Suppressor macrophage treated with lipopolysaccharide for 4 hours (primary cell): ENCODE measurements at regions not wholly inside any gene's neighbourhood (a gene's known extent, or its start where the extent isn't known, plus 50 kb on each side); places are given as distances from the start of the nearest gene placed in this dataset.
"Not testable (repeated sequence)": the region's sequence is repeated elsewhere in the genome, so short reads cannot be mapped to it uniquely, and the experiment has no call there.

ENCODE experiments used
- DNase-seq: peaks from one replicate; pipeline ENCODE4 v3.0.0-alpha.2; 2020

DNA sequence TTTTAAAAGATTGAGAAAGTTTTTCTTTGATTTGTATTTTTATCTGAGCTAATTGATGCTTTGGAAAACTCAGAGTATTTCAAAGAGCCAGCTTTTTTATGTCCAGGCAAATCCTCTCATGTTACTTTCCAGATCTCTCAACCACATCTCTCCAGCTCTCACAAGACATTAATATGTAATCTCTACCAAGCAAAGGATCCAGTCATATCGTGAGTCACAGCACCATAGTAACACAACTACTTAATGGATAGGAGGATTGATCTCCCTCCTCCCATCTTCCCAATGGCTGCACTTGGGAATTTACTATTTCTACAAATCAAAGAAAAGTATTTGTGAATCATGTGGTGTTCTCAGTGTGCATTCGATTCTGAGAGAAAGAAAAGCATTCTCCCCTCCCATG lies 63.3 kb downstream of the POU4F1 start:
- DNase-seq: no peak

DNA sequence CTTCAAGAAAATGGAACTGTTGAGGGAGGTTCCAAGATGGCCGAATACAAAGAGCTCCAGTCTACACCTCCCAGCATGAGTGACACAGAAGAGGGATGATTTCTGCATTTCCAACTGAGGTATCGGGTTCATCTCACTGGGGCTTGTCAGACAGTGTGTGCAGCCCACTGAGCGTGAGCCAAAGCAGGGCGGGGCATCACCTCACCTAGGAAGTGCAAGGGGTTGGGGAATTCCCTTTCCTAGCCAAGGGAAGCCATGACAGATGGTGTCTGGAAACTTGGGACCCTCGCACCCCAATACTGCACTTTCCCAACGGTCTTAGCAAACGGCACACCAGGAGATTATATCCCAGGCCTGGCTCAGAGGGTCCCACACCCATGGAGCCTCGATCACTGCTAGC lies 77.3 kb downstream of the POU4F1 start:
- not testable (repeated sequence) for DNase-seq

DNA sequence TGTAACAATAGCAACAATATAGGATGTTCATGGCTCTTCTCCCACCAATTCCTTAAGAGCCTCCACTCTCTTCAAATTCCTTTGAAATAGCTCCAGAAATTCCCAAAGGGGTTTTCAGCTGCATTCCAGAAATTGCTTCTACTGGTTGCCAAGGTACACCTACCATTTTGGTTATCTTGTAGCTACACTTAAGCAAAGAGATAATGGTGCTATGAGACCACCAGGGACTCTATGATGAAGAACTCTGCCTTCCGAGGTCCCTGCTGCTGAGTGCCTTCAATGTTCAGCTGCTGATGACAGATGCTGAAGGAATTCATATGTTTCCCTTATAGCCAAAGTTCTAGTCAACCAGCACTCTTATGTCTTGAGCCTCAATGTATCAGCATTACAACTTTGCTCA lies 78.4 kb downstream of the POU4F1 start:
- no peak for DNase-seq

DNA sequence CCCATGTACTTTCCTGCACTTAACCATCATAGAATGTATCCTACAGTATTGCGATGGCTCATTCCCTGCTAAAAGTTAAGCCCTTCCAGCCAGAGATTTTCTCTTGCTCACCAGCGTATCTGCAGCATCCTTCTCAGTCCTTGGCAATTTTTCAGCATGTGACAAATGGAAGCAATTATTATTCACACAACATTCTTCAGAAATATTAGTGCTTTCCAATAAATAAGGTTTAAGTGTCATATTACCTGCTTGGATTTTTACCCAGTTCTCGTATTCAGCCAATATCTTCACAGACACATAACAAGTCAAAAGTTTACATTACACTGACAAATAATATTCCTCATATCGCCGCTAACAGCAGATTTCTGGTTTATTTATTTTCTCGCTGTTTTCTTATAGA lies 82.3 kb downstream of the POU4F1 start:
- no peak for DNase-seq

DNA sequence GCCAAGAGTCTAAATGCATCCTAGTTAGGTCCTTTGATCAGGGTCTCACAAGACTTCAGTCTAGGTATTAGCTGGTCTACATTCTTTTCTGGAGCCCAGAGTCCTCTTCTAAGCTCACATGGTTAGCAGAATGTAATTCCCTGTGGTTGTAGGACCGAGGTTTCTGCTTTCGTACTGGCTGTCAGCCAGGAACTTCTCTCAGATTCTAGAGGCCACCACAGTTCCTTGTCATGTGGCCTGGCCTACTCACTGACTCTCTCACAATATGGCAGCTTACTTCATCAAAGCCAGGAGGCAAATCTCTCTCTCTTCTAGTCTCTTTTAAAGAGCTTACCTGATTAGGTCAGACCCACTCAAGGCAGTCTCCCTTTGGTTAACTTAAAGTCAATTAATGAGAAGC lies 82.9 kb downstream of the POU4F1 start:
- DNase-seq: no peak

DNA sequence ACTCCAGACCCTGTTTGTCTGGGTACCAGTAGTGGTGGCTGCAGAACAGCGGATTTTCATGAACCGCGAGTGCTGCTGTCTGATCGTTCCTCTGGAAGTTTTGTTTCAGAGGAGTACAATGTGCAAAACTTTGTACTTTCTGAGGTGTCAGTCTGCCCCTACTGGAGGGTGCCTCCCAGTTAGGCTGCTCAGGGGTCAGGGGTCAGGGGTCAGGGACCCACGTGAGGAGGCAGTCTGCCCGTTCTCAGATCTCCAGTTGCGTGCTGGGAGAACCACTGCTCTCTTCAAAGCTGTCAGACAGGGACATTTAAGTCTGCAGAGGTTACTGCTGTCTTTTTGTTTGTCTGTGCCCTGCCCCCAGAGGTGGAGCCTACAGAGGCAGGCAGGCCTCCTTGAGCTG lies 84.9 kb downstream of the POU4F1 start:
- not testable (repeated sequence) for DNase-seq

DNA sequence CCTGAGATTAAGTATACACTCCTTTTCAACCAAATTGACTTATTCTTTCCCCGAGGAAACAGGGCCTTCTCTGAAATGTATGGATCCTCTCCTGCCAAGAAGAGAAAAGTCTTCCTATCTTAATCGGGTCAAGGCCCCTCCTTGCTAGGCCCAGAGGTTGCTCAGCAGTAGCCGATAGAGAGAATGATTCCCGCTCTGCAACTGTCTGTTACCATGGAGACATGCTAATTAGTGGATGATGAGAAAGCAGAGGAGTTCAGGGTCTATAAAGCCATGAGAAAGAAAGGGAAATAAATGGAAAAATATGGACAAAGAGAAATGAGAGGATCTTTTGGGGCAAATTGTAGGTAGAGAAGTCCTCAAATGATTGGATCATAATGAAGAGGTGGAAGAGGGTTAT lies 103.5 kb downstream of the POU4F1 start:
- DNase-seq: no peak

DNA sequence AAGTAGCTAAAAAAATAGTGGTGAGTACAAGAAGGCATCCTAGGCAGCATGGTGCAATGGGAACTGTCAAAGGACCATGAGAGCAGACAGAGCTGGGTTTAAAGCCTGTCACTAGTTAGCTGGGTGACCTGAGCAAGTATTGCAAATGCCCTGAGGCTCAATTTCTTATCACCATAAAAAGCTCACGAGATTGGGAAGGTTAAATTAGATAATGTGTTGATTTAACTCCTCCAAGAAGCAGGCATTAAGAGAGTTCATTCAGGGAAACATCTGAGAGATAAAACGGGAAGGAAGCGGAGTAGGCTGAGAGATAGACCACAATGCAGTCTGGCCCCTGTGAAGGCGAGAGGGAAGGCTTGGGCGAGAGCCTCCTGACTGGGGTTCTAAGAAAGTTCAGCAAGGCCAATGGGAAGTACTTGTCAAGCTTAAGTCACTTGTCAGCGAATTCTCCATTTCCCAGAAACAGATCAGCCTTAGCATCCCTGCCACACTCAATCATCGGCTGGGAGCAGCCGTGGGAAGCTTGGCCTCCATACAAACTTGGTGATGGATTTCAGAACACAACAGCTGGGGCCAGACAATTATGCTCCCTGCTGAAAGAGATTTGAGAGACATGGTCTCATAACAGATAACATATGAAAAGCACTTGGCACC lies 105.5 kb downstream of the POU4F1 start:
- no peak for DNase-seq

DNA sequence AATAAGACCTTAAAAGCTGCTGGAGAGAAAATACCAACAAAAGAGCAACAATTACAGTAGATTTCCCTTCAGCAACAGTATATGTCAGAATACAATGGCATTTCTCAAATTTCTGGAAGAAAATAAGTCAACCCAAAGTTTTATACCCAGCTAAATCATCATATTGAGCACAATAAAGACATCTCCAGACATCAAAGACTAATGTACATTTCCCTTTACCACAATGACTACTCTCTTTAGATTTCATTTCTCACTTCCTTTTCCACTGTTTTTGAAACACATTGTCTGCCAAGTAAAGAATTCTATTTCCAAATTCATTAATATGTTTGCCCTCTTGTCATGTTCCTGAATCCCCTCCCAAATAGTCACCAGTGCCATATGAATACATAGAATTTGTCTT lies 111.4 kb downstream of the POU4F1 start:
- no peak for DNase-seq

DNA sequence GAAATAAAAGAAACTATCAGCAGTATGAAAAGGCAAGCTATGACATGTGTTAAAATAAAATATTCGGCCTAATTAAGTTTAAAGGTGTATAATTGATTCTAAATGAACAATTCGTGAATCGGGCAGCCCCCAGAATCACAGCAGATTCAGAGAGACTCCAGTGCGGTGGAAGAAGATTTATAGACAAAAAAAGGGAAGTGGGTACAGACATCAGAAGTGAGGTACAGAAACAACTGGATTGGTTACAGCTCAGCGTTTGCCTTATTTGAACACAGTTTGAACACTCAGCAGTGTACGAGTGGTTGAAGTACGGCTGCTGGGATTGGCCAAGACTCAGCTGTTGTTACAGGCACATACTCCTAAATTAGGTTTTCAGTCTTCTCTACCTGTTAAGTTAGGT lies 113.1 kb downstream of the POU4F1 start:
- DNase-seq: not testable (repeated sequence)

DNA sequence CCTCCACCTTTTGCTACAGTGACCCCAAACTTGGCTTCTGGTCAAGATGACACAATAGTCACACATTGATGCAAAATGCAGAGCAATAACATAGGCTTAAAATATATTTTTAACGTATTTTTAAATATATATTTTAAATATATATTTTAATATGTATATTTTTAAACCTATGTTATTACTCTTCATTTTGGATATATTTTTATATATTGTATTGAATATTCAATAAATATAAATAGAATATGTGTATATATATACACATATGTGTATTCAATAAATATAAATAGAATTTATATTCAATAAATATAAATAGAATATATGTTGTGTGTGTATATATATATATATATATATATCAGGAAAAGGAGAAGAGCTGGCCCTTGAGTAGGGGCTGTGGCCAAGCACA lies 115.6 kb downstream of the POU4F1 start:
- DNase-seq: no peak

DNA sequence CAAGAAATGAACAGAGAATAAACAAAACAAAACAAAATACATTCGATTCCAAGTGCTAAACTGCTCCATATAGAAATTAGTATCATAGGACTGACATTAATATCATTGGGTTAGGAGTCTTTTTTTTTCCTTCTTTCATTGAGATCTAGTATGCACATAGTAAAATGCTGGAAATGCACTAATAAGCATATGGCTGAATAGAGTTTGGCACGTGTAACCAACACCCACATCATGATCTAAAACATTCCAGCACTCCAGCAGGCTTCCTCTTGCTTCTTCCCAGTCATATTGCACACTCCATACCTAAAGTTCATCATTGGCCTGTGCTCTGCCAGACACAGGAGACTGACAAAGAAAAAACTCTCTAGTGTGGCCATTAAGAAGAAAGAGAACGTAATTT lies 117.5 kb downstream of the POU4F1 start:
- no peak for DNase-seq

DNA sequence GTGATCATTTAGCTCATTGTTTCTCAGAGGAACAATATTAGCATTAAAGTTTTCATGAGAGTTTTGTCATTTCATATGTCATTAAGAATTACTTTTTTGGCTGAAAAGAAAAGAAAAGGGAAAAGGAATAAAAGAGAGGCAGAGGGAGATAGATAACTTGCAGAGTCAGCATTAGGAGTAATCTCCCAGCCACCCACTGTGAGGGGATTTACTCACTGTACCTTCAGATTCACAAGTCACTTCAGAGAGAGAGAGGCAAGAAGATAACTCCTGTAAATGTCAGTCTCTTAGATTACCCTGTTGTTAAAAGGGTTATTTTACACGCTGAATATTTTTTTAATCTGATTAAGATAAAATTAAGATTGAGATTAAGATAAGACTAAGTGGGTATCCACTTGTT lies 125.2 kb downstream of the POU4F1 start:
- no peak for DNase-seq

DNA sequence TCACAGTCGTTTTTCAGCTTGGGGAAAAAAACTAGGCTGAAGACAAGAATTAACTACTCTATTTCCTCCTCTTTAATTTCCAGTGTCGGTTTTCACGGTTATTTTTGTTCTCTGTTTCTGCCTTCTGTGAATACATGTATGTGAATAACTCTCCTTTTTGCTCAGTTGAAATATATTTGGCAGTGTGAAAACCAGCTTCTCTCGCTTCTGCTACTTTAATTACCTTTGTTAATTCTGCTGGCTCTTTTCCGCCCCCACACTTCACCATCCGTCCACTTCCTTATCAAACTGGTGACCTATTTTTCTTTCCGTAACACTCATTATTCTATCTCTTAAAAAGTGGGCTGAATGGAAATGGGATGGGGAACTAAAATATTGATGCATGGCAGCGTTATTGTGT lies 126.4 kb downstream of the POU4F1 start:
- DNase-seq: no peak

DNA sequence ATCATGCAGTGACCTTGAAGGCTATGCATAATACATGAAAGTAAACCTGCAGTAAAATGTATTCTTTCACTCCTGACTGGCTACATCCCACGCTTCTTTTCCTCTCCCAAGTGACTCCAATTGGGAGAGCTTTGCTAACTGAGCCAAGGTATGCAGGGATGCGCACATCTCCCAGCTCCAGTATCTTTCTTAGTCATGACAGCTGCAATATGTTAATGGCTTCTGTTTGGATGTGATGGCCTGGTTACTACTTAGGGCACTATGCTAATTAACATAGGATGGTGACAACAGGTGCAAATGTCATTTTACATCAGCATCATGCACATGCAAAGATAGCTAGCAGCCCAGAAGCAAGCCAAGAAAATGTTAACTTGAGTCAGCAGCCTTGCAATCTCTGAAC lies 134.7 kb downstream of the POU4F1 start:
- DNase-seq: no peak

DNA sequence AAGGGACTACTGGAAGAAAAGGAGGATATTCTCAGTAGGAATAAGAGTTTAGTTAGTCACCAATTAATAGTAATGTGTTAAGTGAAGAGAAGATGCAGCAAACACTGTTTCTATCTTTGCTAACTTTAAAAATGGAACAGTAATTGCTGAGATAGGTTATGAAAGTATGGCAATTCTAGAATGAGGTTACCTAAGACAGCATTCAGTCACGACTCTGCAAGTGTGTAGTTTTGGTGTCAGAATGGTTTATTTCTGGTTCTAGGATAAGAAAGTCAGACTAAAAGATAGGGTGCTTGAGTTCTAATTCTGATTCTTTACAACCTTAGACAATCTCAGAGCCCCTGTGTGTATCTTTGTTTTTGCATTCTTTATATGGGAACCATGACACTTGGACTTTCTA lies 138.1 kb downstream of the POU4F1 start:
- no peak for DNase-seq

DNA sequence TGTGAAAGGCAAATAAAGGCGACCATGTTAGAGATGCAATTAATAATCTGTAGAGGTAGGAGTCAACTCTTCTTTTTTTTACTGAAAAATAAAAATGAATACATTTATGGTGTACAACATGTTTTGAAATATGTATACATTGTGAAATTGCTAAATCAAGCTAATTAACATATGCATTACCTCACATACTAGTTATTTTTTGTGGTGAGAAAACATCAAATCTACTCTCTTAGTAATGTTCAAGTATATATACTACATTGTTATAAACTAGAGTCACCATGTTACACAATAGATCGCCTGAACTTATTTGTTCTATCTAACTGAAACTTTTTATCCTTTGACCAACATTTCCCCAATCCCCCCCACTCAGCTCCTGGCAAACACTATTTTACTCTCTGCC lies 143.2 kb downstream of the POU4F1 start:
- DNase-seq: peak; percentile 24

DNA sequence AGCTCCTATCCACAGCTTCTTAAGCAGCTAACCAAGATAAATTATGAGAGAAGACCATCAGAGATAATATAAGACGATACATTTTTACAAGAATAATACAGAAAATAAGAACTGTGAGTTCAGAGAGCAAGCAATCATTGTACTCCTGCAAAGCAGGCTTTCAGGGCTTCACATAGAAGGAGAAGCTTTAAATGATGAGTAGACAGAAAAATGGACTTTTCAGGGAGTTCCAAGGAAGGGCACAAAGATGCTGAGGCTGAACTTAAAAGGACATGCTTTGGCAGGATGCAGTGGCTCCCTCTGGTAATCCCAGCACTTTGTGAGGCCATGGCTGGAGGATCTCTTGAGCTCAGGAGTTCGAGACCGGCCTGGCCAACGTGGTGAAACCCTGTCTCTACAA lies 159.5 kb downstream of the POU4F1 start:
- DNase-seq: no peak

DNA sequence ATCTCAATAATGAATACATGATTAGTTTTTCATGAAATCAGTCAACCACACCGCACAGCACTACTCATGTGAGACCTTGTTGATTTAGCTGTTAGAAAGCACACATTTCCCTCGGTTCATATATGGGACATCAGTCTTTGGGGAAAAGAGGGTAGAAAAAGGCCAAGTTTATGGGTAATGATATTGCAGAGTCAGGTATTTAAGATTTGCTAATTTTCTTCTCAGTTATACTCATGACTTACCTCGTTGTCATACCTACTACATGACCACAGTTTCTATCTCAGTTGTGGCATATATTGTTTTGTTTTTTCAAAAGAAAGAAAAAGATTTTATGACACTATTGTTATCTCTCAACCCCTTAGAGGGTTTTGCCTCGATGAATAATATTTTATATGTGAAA lies 165.6 kb downstream of the POU4F1 start:
- DNase-seq: no peak

DNA sequence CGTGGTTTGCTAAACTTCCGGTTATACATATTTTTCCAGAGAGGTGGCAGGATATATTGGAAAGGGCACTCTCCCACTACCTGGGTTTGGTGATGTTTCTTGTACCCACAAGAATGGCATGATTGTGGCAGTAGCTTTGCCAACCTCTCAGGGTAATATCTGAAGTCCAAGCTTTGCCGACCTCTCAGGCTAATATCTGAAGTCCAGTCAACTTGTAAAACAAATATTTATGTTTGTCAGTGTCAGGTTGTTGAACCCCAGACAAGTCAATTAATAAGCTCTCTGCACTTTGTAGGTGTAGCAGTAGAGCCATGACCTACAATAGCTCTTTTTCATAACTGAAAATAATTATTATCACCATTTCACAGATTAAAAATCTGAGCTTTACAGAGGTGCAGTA lies 167.0 kb downstream of the POU4F1 start:
- DNase-seq: no peak

DNA sequence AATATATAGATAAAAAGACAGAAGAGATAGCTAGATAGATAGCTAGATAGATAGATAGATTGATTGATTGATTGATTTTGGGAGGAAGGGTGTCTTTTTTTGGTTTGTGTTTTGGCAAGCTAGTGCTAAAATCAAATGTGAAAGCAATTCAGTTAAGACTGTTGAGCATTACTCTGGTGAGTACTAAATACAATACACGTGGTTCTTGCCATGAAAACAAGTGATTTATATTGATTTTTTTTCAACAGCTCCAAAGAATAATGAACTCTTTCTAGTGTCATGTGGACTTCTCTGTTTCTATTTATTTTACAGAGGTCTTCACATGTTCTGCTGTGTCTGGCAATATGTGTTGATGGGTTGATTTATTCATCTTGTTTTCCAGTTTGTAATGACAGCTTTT lies 172.0 kb downstream of the POU4F1 start:
- DNase-seq: no peak

DNA sequence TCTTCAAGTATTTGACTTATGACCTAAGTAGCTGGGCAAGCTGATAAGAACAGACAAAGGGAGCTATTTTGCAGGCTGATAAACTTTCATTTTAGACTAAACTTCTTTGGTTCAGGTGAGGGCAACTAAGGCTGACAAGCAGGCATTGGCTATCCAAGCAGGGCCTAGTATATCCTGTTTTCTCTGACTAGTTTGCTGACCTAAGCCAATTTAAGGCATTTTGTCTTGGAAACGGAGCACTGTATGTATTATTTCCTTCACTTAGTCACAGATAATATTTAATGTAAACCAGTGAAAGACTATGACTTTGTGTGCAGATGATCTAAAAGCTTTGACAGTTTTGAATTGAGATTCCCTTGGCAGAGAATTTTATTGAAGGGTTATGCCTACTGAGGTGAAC lies 172.5 kb downstream of the POU4F1 start:
- no peak for DNase-seq

DNA sequence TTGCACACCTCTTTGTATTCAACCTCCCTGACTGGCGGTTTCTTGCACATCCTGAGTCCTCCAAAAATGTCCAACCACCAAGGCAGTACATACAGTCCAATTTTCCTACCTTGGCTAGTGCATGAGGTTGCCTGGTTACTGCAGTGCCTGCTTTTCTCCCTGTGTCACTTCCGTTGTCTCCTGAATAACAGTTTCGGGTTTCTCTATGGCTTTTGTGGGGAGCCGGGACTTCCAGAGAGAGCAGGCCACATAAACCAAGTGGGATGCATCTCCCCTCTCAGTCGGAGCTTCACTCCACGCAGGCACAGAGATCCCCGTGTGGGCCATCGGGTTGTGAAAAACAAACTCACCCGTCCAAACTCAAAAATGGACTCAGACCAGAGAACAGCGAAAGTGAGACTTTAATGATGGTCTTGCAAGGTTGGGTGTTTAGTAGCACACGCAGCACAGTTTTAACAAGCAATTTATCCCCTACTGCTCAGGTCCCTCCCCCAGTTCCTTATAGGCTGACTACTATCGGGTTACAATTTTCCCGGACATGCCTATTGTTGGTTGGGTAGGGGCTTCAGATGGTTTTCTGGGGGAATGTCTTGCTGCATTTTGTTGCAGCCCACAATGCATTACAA lies 173.1 kb downstream of the POU4F1 start:
- no peak for DNase-seq

DNA sequence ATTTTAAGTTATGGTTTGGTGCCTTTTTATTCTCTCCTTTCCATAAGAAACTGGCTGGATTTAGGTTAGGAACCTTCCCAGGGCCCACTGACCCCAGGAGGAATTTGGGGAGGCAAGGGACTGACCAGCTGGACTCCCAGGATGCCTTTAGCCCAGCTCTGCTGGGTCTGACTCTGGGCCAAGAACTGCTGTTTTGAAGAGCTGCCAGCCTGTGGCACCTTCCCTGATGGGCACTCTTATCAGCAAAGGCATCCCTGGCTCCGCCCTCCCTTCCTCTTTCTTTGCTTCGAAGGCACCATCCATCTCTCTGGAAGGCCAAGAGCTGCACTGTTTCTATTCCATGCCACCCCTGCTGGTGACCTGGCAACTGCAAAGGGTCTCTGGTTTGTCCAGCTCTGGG lies 174.7 kb downstream of the POU4F1 start:
- DNase-seq: no peak

DNA sequence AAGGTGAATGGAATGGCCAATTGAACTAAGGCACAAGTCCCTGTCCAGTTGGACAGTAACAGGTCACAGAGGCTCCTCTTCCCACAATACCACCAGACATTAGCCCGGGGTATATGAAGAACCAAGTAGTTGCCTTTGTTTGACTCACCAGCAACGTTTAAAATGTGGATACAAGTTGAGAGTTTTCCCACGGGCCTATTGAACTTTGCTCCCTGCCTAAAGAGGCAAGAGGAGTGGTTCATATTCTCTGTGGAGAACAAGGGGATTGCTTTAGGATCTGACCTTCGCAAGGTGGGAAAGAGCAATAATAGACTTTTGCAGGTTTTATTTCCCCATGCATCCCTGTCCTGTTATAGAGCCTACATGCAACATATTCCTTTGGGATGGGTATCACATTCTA lies 177.2 kb downstream of the POU4F1 start:
- no peak for DNase-seq
